NB4 (cell line): ENCODE measurements at regions not wholly inside any gene's neighbourhood (a gene's known extent, or its start where the extent isn't known, plus 50 kb on each side); places are given as distances from the start of the nearest gene placed in this dataset.

Source experiments
- POLR2A ChIP-seq: IDR thresholded peaks from 2 replicates; pipeline ENCODE4 v1.6.1; 2011; ENCODE audit warnings: mild to moderate bottlenecking; ENCODE audit not compliant: insufficient read length; ENCODE audit errors: extremely low read depth
- TF ChIP-seq, protein P1 (sequence below): IDR thresholded peaks from one replicate; pipeline ENCODE4 v1.5.1; 2012; ENCODE audit warnings: low read depth, low read length
- TF ChIP-seq, protein P2 (sequence below): IDR thresholded peaks from 2 replicates; pipeline ENCODE4 v1.6.1; 2011; ENCODE audit warnings: low read depth, low read length

DNA sequence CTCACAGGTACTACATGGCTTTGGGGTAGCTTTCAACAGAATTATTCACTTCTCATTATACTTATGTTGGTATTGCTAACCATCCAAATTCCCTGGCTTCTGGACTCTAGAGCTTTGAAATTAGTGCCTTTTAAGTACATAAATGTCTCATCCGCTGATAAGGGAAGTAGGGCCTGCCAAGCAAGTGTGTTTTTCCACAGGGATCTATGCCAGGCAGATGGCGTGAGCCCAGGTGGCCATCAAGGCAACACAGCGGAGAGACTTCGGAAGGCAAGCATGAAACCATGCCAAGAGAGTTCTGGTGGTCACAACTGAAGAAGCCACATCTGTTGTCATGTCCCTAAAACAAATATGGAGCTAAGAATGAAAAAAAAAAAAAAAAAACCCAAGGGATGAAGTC, 503.1 kb upstream of the LCORL start:
- TF ChIP-seq POLR2A, result no peak
- TF ChIP-seq, protein P1, sequence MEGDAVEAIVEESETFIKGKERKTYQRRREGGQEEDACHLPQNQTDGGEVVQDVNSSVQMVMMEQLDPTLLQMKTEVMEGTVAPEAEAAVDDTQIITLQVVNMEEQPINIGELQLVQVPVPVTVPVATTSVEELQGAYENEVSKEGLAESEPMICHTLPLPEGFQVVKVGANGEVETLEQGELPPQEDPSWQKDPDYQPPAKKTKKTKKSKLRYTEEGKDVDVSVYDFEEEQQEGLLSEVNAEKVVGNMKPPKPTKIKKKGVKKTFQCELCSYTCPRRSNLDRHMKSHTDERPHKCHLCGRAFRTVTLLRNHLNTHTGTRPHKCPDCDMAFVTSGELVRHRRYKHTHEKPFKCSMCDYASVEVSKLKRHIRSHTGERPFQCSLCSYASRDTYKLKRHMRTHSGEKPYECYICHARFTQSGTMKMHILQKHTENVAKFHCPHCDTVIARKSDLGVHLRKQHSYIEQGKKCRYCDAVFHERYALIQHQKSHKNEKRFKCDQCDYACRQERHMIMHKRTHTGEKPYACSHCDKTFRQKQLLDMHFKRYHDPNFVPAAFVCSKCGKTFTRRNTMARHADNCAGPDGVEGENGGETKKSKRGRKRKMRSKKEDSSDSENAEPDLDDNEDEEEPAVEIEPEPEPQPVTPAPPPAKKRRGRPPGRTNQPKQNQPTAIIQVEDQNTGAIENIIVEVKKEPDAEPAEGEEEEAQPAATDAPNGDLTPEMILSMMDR, result no peak
- TF ChIP-seq, protein P2, sequence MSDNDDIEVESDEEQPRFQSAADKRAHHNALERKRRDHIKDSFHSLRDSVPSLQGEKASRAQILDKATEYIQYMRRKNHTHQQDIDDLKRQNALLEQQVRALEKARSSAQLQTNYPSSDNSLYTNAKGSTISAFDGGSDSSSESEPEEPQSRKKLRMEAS, result no peak
